ENCODE measurements at regions not wholly inside any gene's neighbourhood (a gene's known extent, or its start where the extent isn't known, plus 50 kb on each side); places are given as distances from the start of the nearest gene placed in this dataset.

- TF ChIP-seq CTCF (IDR thresholded peaks at IDR 0.05), result no peak
- TF ChIP-seq POLR2A (IDR thresholded peaks at IDR 0.05), result no peak
Measured at GRCh38 chr3:82020282-82020681, 258.8 kb upstream of the GBE1 start.
